HEK293 (cell line): ENCODE measurements at regions not wholly inside any gene's neighbourhood (a gene's known extent, or its start where the extent isn't known, plus 50 kb on each side); places are given as distances from the start of the nearest gene placed in this dataset.

ENCODE experiments used
- CTCF ChIA-PET: fragments of 350-600 bp; formaldehyde crosslinking; extraction: SDS; loops from one replicate; lab custom pipeline; 2021; ENCODE audit warnings: antibody characterized with exemption; lab: Yijun Ruan, JAX
- POLR2A ChIA-PET: fragments of 300-600 bp; formaldehyde crosslinking; extraction: SDS; loops from one replicate; lab custom pipeline; 2020; ENCODE audit warnings: antibody characterized with exemption, inconsistent platforms; lab: Yijun Ruan, JAX
- H3K27ac ChIP-seq: fragments of 200-500 bp; sonication (Bioruptor generic); 2 replicates; pipeline ENCODE4 v1.5.1; 2014; ENCODE audit warnings: low read depth, low read length, control low read depth, inconsistent platforms; ENCODE audit errors: extremely low read depth
- H3K36me3 ChIP-seq, 2 experiments: fragments of 200-500 bp in 1 of 2; sonication (Bioruptor generic) in 1 of 2; 1 replicate in 1 of 2; 2 replicates in 1 of 2; pipeline ENCODE4 v1.5.1; 2014 to 2017; ENCODE audit warnings: inconsistent platforms in 2 of 2, low read length in 2 of 2; ENCODE audit not compliant: control insufficient read depth in 2 of 2, insufficient read depth in 1 of 2
- H3K4me1 ChIP-seq: fragments of 200-500 bp; sonication (Bioruptor generic); 2 replicates; pipeline ENCODE4 v1.5.1; 2014; ENCODE audit warnings: mild to moderate bottlenecking, low read length, inconsistent platforms; ENCODE audit not compliant: control insufficient read depth, insufficient read depth
- H3K4me3 ChIP-seq: 2 replicates; pipeline ENCODE4 v1.5.1; 2011; ENCODE audit warnings: low read depth, mild to moderate bottlenecking, control low read depth, low read length, moderate library complexity
- H3K9me3 ChIP-seq: fragments of 200-500 bp; sonication (Bioruptor generic); 2 replicates; pipeline ENCODE4 v1.5.1; 2014; ENCODE audit warnings: low read depth, low read length, inconsistent platforms; ENCODE audit not compliant: control insufficient read depth, insufficient read depth
- HOXA7 ChIP-seq: sonication (generic); formaldehyde crosslinking; IDR thresholded peaks from 2 replicates; pipeline ENCODE4 v1.8.1; 2022; ENCODE audit warnings: missing genetic modification reagents, borderline replicate concordance
- SCRT1 ChIP-seq: fragments of 450-650 bp; formaldehyde crosslinking; IDR thresholded peaks from 2 replicates; pipeline ENCODE4 v1.5.1; 2016; ENCODE audit warnings: missing biosample characterization, missing genetic modification characterization, borderline replicate concordance
- YY2 ChIP-seq: fragments of 450-650 bp; formaldehyde crosslinking; IDR thresholded peaks from 2 replicates; pipeline ENCODE4 v1.5.1; 2016; ENCODE audit warnings: missing biosample characterization, missing genetic modification characterization
- ZBTB48 ChIP-seq: fragments of 450-650 bp; formaldehyde crosslinking; IDR thresholded peaks from 2 replicates; pipeline ENCODE4 v1.5.1; 2016; ENCODE audit warnings: missing biosample characterization, missing genetic modification characterization
- ZFP37 ChIP-seq: fragments of 450-650 bp; formaldehyde crosslinking; IDR thresholded peaks from 2 replicates; pipeline ENCODE4 v1.5.1; 2016; ENCODE audit warnings: missing biosample characterization, missing genetic modification characterization
- ZNF114 ChIP-seq: fragments of 450-650 bp; formaldehyde crosslinking; IDR thresholded peaks from 2 replicates; pipeline ENCODE4 v1.5.0; 2017; ENCODE audit warnings: missing biosample characterization, missing genetic modification characterization
- ZNF211 ChIP-seq: fragments of 450-650 bp; formaldehyde crosslinking; IDR thresholded peaks from 2 replicates; pipeline ENCODE4 v1.5.1; 2016; ENCODE audit warnings: low read depth, missing biosample characterization, missing genetic modification characterization
- ZNF266 ChIP-seq: fragments of 450-650 bp; formaldehyde crosslinking; IDR thresholded peaks from 2 replicates; pipeline ENCODE4 v1.5.1; 2016; ENCODE audit warnings: missing biosample characterization, missing genetic modification characterization, low read depth
- ZNF548 ChIP-seq: fragments of 450-650 bp; formaldehyde crosslinking; IDR thresholded peaks from 2 replicates; pipeline ENCODE4 v1.5.1; 2016; ENCODE audit warnings: missing biosample characterization, missing genetic modification characterization
- ZNF558 ChIP-seq: fragments of 450-650 bp; formaldehyde crosslinking; IDR thresholded peaks from 2 replicates; pipeline ENCODE4 v1.5.1; 2016; ENCODE audit warnings: missing biosample characterization, missing genetic modification characterization
- ZNF701 ChIP-seq: fragments of 450-650 bp; formaldehyde crosslinking; IDR thresholded peaks from 2 replicates; pipeline ENCODE4 v1.5.1; 2016; ENCODE audit warnings: missing biosample characterization, missing genetic modification characterization
- ZNF776 ChIP-seq: fragments of 450-650 bp; formaldehyde crosslinking; IDR thresholded peaks from 2 replicates; pipeline ENCODE4 v1.5.0; 2017; ENCODE audit warnings: missing biosample characterization, missing genetic modification characterization, borderline replicate concordance
- ZNF785 ChIP-seq: fragments of 450-650 bp; formaldehyde crosslinking; IDR thresholded peaks from 2 replicates; pipeline ENCODE4 v1.5.1; 2016; ENCODE audit warnings: missing biosample characterization, missing genetic modification characterization
- TF ChIP-seq, protein P1 (sequence below): fragments of 450-650 bp; formaldehyde crosslinking; IDR thresholded peaks from 2 replicates; pipeline ENCODE4 v1.5.1; 2016; ENCODE audit warnings: missing biosample characterization, missing genetic modification characterization, borderline replicate concordance
- TF ChIP-seq, protein P2 (sequence below): fragments of 450-650 bp; formaldehyde crosslinking; IDR thresholded peaks from 2 replicates; pipeline ENCODE4 v1.5.1; 2016; ENCODE audit warnings: missing biosample characterization, missing genetic modification characterization
- TF ChIP-seq, protein P3 (sequence below): fragments of 450-650 bp; formaldehyde crosslinking; IDR thresholded peaks from 2 replicates; pipeline ENCODE4 v1.5.1; 2016; ENCODE audit warnings: missing biosample characterization, missing genetic modification characterization

DNA sequence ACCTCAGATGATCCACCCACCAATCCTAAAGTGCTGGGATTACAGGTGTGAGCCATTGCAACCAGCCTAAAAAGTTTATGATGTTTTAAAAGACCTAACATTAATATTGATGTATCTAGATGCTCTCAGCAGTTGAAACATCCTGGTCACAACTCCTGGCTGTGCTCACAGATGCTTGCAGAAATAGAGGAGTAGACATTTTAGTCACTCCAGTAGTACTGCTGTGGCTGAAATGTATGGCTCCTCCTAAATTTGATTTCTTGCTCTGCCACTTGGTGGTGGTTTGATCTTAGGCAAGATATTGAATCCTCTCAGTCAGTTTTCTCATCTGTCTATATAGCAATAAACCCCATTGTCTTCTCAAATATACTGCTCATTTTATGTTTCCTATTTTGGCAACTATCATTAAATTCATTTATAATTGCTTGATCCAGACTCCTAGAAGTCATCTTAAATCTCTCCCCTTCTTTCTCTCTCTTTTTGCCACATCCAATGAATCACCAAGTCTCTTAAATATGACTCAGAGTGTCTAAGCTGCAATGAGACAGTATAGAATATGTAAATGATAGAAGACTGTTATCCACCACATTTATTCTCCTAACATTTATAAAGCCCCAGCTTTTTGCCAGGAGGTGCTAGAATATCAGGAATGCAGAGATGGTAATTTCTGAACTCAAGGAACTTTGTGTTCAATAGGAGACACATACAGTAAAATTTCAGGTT, 78.1 kb upstream of the NRBF2 start:
- Histone ChIP-seq H3K36me3 (no peaks in the 10 kb centered on the region), H3K4me1 (no peaks in the 10 kb centered on the region), H3K9me3 (no peaks in the 10 kb centered on the region), H3K4me3 (no peak overlapping the region)
- ChIA-PET CTCF (interaction anchor here (0.7 kb wide), 1 partner anchor 17 kb away, joined by 3 read pairs; no protein-coding TSS in a partner anchor), POLR2A (no interaction called here)
- TF ChIP-seq SCRT1 (tag by site-specific recombination) (no peak), ZBTB48 (tag by site-specific recombination) (no peak), ZFP37 (tag by site-specific recombination) (no peak)
- TF ChIP-seq, all 188 proteins: peak for 0
- no peak overlapping the region for H3K27ac ChIP-seq

DNA sequence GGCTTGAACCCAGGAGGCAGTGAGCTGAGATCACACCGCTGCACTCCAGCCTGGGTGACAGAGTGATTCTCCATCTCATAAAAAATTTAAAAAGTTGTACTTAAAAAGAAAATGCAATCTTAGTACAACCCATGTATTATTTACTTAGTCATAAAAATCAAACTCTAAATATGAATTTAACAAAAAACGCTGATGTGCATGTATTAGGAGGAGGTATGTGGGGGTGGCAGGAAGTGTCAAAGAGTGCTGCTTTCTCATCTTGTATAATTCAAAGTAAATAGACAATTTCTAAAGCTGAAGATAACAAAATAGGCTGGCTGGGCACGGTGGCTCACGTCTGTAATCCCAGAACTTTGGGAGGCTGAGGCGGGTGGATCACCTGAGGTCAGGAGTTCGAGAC, 81.0 kb upstream of the NRBF2 start:
- ChIA-PET CTCF (interaction anchor here (0.5 to 1.5 kb wide), 5 partner anchors 15 to 116 kb away, joined by 3 to 6 read pairs (median 4); no protein-coding TSS in a partner anchor), POLR2A (no interaction called here)

More for the DNA sequence above, 81.0 kb upstream of the NRBF2 start:
- Histone ChIP-seq H3K36me3 (no peaks in the 10 kb centered on the region), H3K4me1 (no peaks in the 10 kb centered on the region)
- TF ChIP-seq ZNF785 (tag by site-specific recombination) (no peak), HOXA7 (CRISPR knock-in tag) (no peak), ZBTB48 (tag by site-specific recombination) (no peak), ZNF266 (tag by site-specific recombination) (no peak), YY2 (tag by site-specific recombination) (no peak), ZNF114 (tag by site-specific recombination) (no peak), ZNF211 (tag by site-specific recombination) (no peak), ZFP37 (tag by site-specific recombination) (no peak), ZNF558 (no peak), ZNF548 (tag by site-specific recombination) (no peak), ZNF776 (tag by site-specific recombination) (no peak), ZNF701 (no peak)
- TF ChIP-seq, protein P1, sequence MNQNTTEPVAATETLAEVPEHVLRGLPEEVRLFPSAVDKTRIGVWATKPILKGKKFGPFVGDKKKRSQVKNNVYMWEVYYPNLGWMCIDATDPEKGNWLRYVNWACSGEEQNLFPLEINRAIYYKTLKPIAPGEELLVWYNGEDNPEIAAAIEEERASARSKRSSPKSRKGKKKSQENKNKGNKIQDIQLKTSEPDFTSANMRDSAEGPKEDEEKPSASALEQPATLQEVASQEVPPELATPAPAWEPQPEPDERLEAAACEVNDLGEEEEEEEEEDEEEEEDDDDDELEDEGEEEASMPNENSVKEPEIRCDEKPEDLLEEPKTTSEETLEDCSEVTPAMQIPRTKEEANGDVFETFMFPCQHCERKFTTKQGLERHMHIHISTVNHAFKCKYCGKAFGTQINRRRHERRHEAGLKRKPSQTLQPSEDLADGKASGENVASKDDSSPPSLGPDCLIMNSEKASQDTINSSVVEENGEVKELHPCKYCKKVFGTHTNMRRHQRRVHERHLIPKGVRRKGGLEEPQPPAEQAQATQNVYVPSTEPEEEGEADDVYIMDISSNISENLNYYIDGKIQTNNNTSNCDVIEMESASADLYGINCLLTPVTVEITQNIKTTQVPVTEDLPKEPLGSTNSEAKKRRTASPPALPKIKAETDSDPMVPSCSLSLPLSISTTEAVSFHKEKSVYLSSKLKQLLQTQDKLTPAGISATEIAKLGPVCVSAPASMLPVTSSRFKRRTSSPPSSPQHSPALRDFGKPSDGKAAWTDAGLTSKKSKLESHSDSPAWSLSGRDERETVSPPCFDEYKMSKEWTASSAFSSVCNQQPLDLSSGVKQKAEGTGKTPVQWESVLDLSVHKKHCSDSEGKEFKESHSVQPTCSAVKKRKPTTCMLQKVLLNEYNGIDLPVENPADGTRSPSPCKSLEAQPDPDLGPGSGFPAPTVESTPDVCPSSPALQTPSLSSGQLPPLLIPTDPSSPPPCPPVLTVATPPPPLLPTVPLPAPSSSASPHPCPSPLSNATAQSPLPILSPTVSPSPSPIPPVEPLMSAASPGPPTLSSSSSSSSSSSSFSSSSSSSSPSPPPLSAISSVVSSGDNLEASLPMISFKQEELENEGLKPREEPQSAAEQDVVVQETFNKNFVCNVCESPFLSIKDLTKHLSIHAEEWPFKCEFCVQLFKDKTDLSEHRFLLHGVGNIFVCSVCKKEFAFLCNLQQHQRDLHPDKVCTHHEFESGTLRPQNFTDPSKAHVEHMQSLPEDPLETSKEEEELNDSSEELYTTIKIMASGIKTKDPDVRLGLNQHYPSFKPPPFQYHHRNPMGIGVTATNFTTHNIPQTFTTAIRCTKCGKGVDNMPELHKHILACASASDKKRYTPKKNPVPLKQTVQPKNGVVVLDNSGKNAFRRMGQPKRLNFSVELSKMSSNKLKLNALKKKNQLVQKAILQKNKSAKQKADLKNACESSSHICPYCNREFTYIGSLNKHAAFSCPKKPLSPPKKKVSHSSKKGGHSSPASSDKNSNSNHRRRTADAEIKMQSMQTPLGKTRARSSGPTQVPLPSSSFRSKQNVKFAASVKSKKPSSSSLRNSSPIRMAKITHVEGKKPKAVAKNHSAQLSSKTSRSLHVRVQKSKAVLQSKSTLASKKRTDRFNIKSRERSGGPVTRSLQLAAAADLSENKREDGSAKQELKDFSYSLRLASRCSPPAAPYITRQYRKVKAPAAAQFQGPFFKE (tag by site-specific recombination) = no peak
- TF ChIP-seq, protein P2, sequence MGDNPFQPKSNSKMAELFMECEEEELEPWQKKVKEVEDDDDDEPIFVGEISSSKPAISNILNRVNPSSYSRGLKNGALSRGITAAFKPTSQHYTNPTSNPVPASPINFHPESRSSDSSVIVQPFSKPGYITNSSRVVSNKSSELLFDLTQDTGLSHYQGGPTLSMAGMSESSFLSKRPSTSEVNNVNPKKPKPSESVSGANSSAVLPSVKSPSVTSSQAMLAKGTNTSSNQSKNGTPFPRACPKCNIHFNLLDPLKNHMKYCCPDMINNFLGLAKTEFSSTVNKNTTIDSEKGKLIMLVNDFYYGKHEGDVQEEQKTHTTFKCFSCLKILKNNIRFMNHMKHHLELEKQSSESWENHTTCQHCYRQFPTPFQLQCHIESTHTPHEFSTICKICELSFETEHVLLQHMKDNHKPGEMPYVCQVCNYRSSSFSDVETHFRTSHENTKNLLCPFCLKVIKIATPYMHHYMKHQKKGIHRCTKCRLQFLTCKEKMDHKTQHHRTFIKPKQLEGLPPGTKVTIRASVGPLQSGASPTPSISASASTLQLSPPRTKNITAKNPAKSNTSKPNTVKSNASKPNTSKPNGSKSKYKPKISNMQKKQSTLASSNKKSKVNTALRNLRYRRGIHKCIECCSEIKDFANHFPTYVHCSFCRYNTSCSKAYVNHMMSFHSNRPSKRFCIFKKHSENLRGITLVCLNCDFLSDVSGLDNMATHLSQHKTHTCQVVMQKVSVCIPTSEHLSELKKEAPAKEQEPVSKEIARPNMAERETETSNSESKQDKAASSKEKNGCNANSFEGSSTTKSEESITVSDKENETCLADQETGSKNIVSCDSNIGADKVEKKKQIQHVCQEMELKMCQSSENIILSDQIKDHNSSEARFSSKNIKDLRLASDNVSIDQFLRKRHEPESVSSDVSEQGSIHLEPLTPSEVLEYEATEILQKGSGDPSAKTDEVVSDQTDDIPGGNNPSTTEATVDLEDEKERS (tag by site-specific recombination) = no peak
- TF ChIP-seq, protein P3, sequence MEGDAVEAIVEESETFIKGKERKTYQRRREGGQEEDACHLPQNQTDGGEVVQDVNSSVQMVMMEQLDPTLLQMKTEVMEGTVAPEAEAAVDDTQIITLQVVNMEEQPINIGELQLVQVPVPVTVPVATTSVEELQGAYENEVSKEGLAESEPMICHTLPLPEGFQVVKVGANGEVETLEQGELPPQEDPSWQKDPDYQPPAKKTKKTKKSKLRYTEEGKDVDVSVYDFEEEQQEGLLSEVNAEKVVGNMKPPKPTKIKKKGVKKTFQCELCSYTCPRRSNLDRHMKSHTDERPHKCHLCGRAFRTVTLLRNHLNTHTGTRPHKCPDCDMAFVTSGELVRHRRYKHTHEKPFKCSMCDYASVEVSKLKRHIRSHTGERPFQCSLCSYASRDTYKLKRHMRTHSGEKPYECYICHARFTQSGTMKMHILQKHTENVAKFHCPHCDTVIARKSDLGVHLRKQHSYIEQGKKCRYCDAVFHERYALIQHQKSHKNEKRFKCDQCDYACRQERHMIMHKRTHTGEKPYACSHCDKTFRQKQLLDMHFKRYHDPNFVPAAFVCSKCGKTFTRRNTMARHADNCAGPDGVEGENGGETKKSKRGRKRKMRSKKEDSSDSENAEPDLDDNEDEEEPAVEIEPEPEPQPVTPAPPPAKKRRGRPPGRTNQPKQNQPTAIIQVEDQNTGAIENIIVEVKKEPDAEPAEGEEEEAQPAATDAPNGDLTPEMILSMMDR (tag by site-specific recombination) = no peak
- TF ChIP-seq, all 188 proteins: peak for 0
- no peak overlapping the region for H3K4me3 ChIP-seq
- no peaks in the 10 kb centered on the region for H3K9me3 ChIP-seq
- no peak overlapping the region for H3K27ac ChIP-seq
